ENCODE measurements at regions not wholly inside any gene's neighbourhood (a gene's known extent, or its start where the extent isn't known, plus 50 kb on each side); places are given as distances from the start of the nearest gene placed in this dataset.
A peak's percentile ranks its signal among the peaks of the same experiment; 100 is the strongest.

- Histone ChIP-seq H3K4me1 (peaks cover 0 to 17% (median 13%) of the 10 kb centered on the region in 4 donors), H3K9me3 (no peaks in the 10 kb centered on the region), H3K27ac (replicated peaks in 1 of 4) (peak overlapping the region in 1 of 4 donors; percentile 1), H3K4me3 (no peak overlapping the region), H3K36me3 (no peaks in the 10 kb centered on the region), H3K27me3 (no peaks in the 10 kb centered on the region)
- intact Hi-C loops (cut with DNase I) = no loop called here
- WGBS = 42% methylated on average over 1 of the region's 1 CpG
- TF ChIP-seq EP300 (IDR thresholded peaks at IDR 0.05) (no peak), CTCF (IDR thresholded peaks at IDR 0.05) (no peak), POLR2A (IDR thresholded peaks at IDR 0.05; ENCODE audit: low read depth) (no peak), POLR2AphosphoS5 (IDR thresholded peaks at IDR 0.05) (no peak)
- DNase-seq (ENCODE audit: extremely low spot score) = no peak
Measured at GRCh38 chr2:6692819-6693218, 172.9 kb downstream of the CMPK2 start.

GRCh38 chr2:6694555-6694954 is 171.2 kb downstream of the CMPK2 start:
- H3K27ac ChIP-seq (replicated peaks in 1 of 4) = no peak overlapping the region
- 56% methylated on average over 6 of the region's 6 CpGs for WGBS
- DNase-seq (ENCODE audit: extremely low spot score) = no peak

GRCh38 chr2:6700335-6700734 is 165.4 kb downstream of the CMPK2 start:
- no peak for TF ChIP-seq POLR2A (IDR thresholded peaks at IDR 0.05; ENCODE audit: low read depth)
- TF ChIP-seq CTCF (IDR thresholded peaks at IDR 0.05) = no peak
- TF ChIP-seq POLR2AphosphoS5 (IDR thresholded peaks at IDR 0.05) = no peak
- TF ChIP-seq EP300 (IDR thresholded peaks at IDR 0.05) = no peak
- no peaks in the 10 kb centered on the region for H3K4me1 ChIP-seq
- no peak for DNase-seq (ENCODE audit: extremely low spot score)
- intact Hi-C loops (cut with DNase I) = no loop called here
- H3K9me3 ChIP-seq = peaks cover 0 to 19% (median 18%) of the 10 kb centered on the region in 4 donors
- H3K27me3 ChIP-seq = no peaks in the 10 kb centered on the region
- 78% methylated on average over 6 of the region's 6 CpGs for WGBS
- no peaks in the 10 kb centered on the region for H3K36me3 ChIP-seq
- H3K27ac ChIP-seq (replicated peaks in 1 of 4) = no peak overlapping the region
- no peak overlapping the region for H3K4me3 ChIP-seq

More at GRCh38 chr2:6694555-6694954, 171.2 kb downstream of the CMPK2 start:
- no peak overlapping the region for H3K4me3 ChIP-seq
- TF ChIP-seq CTCF (IDR thresholded peaks at IDR 0.05) (no peak), POLR2A (IDR thresholded peaks at IDR 0.05; ENCODE audit: low read depth) (no peak), EP300 (IDR thresholded peaks at IDR 0.05) (no peak), POLR2AphosphoS5 (IDR thresholded peaks at IDR 0.05) (no peak)
- no peaks in the 10 kb centered on the region for H3K9me3 ChIP-seq
- peaks cover 0 to 17% (median 13%) of the 10 kb centered on the region in 4 donors for H3K4me1 ChIP-seq
- H3K27me3 ChIP-seq = no peaks in the 10 kb centered on the region
- intact Hi-C loops (cut with DNase I) = no loop called here
- H3K36me3 ChIP-seq = no peaks in the 10 kb centered on the region

GRCh38 chr2:6704077-6704476 is 161.6 kb downstream of the CMPK2 start:
- DNase-seq (ENCODE audit: extremely low spot score) = no peak
- TF ChIP-seq CTCF (IDR thresholded peaks at IDR 0.05) = no peak
- no peak for TF ChIP-seq POLR2A (IDR thresholded peaks at IDR 0.05; ENCODE audit: low read depth)
- no peak for TF ChIP-seq POLR2AphosphoS5 (IDR thresholded peaks at IDR 0.05)
- TF ChIP-seq EP300 (IDR thresholded peaks at IDR 0.05) = no peak
- no peak overlapping the region for H3K4me3 ChIP-seq
- intact Hi-C loops (cut with DNase I) = no loop called here
- H3K4me1 ChIP-seq = no peaks in the 10 kb centered on the region
- peaks cover 0 to 21% (median 18%) of the 10 kb centered on the region in 4 donors for H3K9me3 ChIP-seq
- no peaks in the 10 kb centered on the region for H3K27me3 ChIP-seq
- WGBS = 88% methylated on average over 1 of the region's 1 CpG
- H3K27ac ChIP-seq (replicated peaks in 1 of 4) = no peak overlapping the region
- H3K36me3 ChIP-seq = no peaks in the 10 kb centered on the region

- no peak overlapping the region for H3K27ac ChIP-seq (replicated peaks in 1 of 4)
- H3K9me3 ChIP-seq = no peaks in the 10 kb centered on the region
- H3K27me3 ChIP-seq = no peaks in the 10 kb centered on the region
- no peak for TF ChIP-seq POLR2A (IDR thresholded peaks at IDR 0.05; ENCODE audit: low read depth)
- no peak for TF ChIP-seq EP300 (IDR thresholded peaks at IDR 0.05)
- no peak for TF ChIP-seq CTCF (IDR thresholded peaks at IDR 0.05)
- TF ChIP-seq POLR2AphosphoS5 (IDR thresholded peaks at IDR 0.05) = no peak
- H3K4me3 ChIP-seq = no peak overlapping the region
- DNase-seq (ENCODE audit: extremely low spot score) = no peak
- intact Hi-C loops (cut with DNase I) = no loop called here
- no peaks in the 10 kb centered on the region for H3K36me3 ChIP-seq
- H3K4me1 ChIP-seq = no peaks in the 10 kb centered on the region
- 100% methylated on average over 2 of the region's 2 CpGs for WGBS
Measured at GRCh38 chr2:6721395-6721794, 144.3 kb downstream of the CMPK2 start.
